ENCODE measurements at regions not wholly inside any gene's neighbourhood (a gene's known extent, or its start where the extent isn't known, plus 50 kb on each side); places are given as distances from the start of the nearest gene placed in this dataset.

- DNase-seq (ENCODE audit: low spot score) = no peak
Measured at GRCh38 chr13:110826861-110827672, 87.8 kb downstream of the ANKRD10 start.
